PFSK-1 (cell line): ENCODE measurements at regions not wholly inside any gene's neighbourhood (a gene's known extent, or its start where the extent isn't known, plus 50 kb on each side); places are given as distances from the start of the nearest gene placed in this dataset.

Source experiments
- POLR2AphosphoS5 ChIP-seq: IDR thresholded peaks from 2 replicates; pipeline ENCODE4 v1.6.1; 2012; ENCODE audit warnings: low read depth, mild to moderate bottlenecking, control low read depth, low read length, moderate library complexity
- REST ChIP-seq, 2 experiments: IDR thresholded peaks; 2 replicates each; pipeline versions ENCODE4 v1.6.1 to v1.8.0; 2011 to 2012; ENCODE audit warnings: low read depth in 2 of 2, low read length in 2 of 2, control low read depth in 1 of 2, inconsistent platforms in 1 of 2, mild to moderate bottlenecking in 1 of 2, moderate library complexity in 1 of 2; ENCODE audit not compliant: insufficient read depth in 1 of 2
- SIN3A ChIP-seq: IDR thresholded peaks from 2 replicates; pipeline ENCODE4 v1.6.1; 2012; ENCODE audit warnings: mild to moderate bottlenecking, low read length, moderate library complexity, borderline replicate concordance; ENCODE audit not compliant: insufficient read depth

- TF ChIP-seq REST (IDR thresholded peaks at IDR 0.05; ENCODE audit: insufficient read depth in 1 of 2, low read depth in 2 of 2, low read length in 2 of 2) (no peak), POLR2AphosphoS5 (no peak), SIN3A (no peak)
Measured at GRCh38 chr1:22222723-22223122, 79.8 kb upstream of the WNT4 start.
